ENCODE measurements at regions not wholly inside any gene's neighbourhood (a gene's known extent, or its start where the extent isn't known, plus 50 kb on each side); places are given as distances from the start of the nearest gene placed in this dataset.

GRCh38 chr10:3858051-3858845 lies 73.2 kb upstream of the KLF6 start:
- Histone ChIP-seq H3K36me3 (replicated peaks) (no peaks in the 10 kb centered on the region), H3K27me3 (ENCODE audit: low read depth) (no peaks in the 10 kb centered on the region), H3K9me3 (no peaks in the 10 kb centered on the region), H3K4me1 (no peaks in the 10 kb centered on the region), H3K4me3 (no peak overlapping the region)
- in situ Hi-C loops (cut with MboI; ENCODE audit: low sequenced_read_pairs), result no loop called here
- no peak for DNase-seq (ENCODE audit: low spot score in 2 of 2)

GRCh38 chr10:3857318-3857717 lies 72.3 kb upstream of the KLF6 start:
- no peak overlapping the region for H3K4me3 ChIP-seq
- DNase-seq (ENCODE audit: low spot score in 2 of 2), result no peak
- in situ Hi-C loops (cut with MboI; ENCODE audit: low sequenced_read_pairs), result no loop called here
- H3K27me3 ChIP-seq (ENCODE audit: low read depth), result no peaks in the 10 kb centered on the region
- H3K36me3 ChIP-seq (replicated peaks), result no peaks in the 10 kb centered on the region
- no peaks in the 10 kb centered on the region for H3K4me1 ChIP-seq
- no peaks in the 10 kb centered on the region for H3K9me3 ChIP-seq

GRCh38 chr10:3856593-3856992 lies 71.6 kb upstream of the KLF6 start:
- no peak overlapping the region for H3K4me3 ChIP-seq
- no peaks in the 10 kb centered on the region for H3K4me1 ChIP-seq
- in situ Hi-C loops (cut with MboI; ENCODE audit: low sequenced_read_pairs), result no loop called here

GRCh38 chr10:3853547-3854303 lies 68.7 kb upstream of the KLF6 start:
- H3K4me1 ChIP-seq, result no peaks in the 10 kb centered on the region
- DNase-seq (ENCODE audit: low spot score in 2 of 2), result no peak
- no peaks in the 10 kb centered on the region for H3K27me3 ChIP-seq (ENCODE audit: low read depth)
- no peaks in the 10 kb centered on the region for H3K36me3 ChIP-seq (replicated peaks)
- in situ Hi-C loops (cut with MboI; ENCODE audit: low sequenced_read_pairs), result no loop called here
- H3K4me3 ChIP-seq, result no peak overlapping the region
- H3K9me3 ChIP-seq, result no peaks in the 10 kb centered on the region

More at GRCh38 chr10:3856593-3856992, 71.6 kb upstream of the KLF6 start:
- no peaks in the 10 kb centered on the region for H3K27me3 ChIP-seq (ENCODE audit: low read depth)
- H3K36me3 ChIP-seq (replicated peaks), result no peaks in the 10 kb centered on the region
- DNase-seq (ENCODE audit: low spot score in 2 of 2), result no peak
- H3K9me3 ChIP-seq, result no peaks in the 10 kb centered on the region

GRCh38 chr10:3853016-3853415 lies 68.0 kb upstream of the KLF6 start:
- no peaks in the 10 kb centered on the region for H3K36me3 ChIP-seq (replicated peaks)
- H3K9me3 ChIP-seq, result no peaks in the 10 kb centered on the region
- in situ Hi-C loops (cut with MboI; ENCODE audit: low sequenced_read_pairs), result no loop called here
- no peak for DNase-seq (ENCODE audit: low spot score in 2 of 2)
- no peaks in the 10 kb centered on the region for H3K4me1 ChIP-seq
- H3K27me3 ChIP-seq (ENCODE audit: low read depth), result no peaks in the 10 kb centered on the region
- no peak overlapping the region for H3K4me3 ChIP-seq

- no peaks in the 10 kb centered on the region for H3K27me3 ChIP-seq (ENCODE audit: low read depth)
- no peaks in the 10 kb centered on the region for H3K4me1 ChIP-seq
- DNase-seq (ENCODE audit: low spot score in 2 of 2), result no peak
- in situ Hi-C loops (cut with MboI; ENCODE audit: low sequenced_read_pairs), result no loop called here
- H3K9me3 ChIP-seq, result no peaks in the 10 kb centered on the region
- H3K4me3 ChIP-seq, result no peak overlapping the region
- no peaks in the 10 kb centered on the region for H3K36me3 ChIP-seq (replicated peaks)
These were observed 67.3 kb upstream of the KLF6 start for GRCh38 chr10:3852147-3852904.

GRCh38 chr10:3850999-3851937 lies 66.3 kb upstream of the KLF6 start:
- Histone ChIP-seq H3K36me3 (replicated peaks) (no peaks in the 10 kb centered on the region), H3K4me1 (no peaks in the 10 kb centered on the region), H3K4me3 (no peak overlapping the region), H3K27me3 (ENCODE audit: low read depth) (no peaks in the 10 kb centered on the region), H3K9me3 (no peaks in the 10 kb centered on the region)
- no peak for DNase-seq (ENCODE audit: low spot score in 2 of 2)
- in situ Hi-C loops (cut with MboI; ENCODE audit: low sequenced_read_pairs), result no loop called here

- Histone ChIP-seq H3K4me1 (no peaks in the 10 kb centered on the region), H3K27me3 (ENCODE audit: low read depth) (no peaks in the 10 kb centered on the region), H3K4me3 (no peak overlapping the region), H3K36me3 (replicated peaks) (no peaks in the 10 kb centered on the region), H3K9me3 (no peaks in the 10 kb centered on the region)
- in situ Hi-C loops (cut with MboI; ENCODE audit: low sequenced_read_pairs), result no loop called here
- DNase-seq (ENCODE audit: low spot score in 2 of 2), result no peak
These were observed 64.0 kb upstream of the KLF6 start for GRCh38 chr10:3848775-3849635.

- in situ Hi-C loops (cut with MboI; ENCODE audit: low sequenced_read_pairs), result no loop called here
- no peaks in the 10 kb centered on the region for H3K9me3 ChIP-seq
- DNase-seq (ENCODE audit: low spot score in 2 of 2), result no peak
These were observed 63.2 kb upstream of the KLF6 start for GRCh38 chr10:3848005-3848774.

GRCh38 chr10:3846736-3847135 lies 61.7 kb upstream of the KLF6 start:
- Histone ChIP-seq H3K4me3 (no peak overlapping the region), H3K4me1 (no peaks in the 10 kb centered on the region), H3K27me3 (ENCODE audit: low read depth) (no peaks in the 10 kb centered on the region), H3K9me3 (no peaks in the 10 kb centered on the region), H3K36me3 (replicated peaks) (no peaks in the 10 kb centered on the region)
- DNase-seq (ENCODE audit: low spot score in 2 of 2), result no peak
- in situ Hi-C loops (cut with MboI; ENCODE audit: low sequenced_read_pairs), result no loop called here

More at GRCh38 chr10:3848005-3848774, 63.2 kb upstream of the KLF6 start:
- no peak overlapping the region for H3K4me3 ChIP-seq
- H3K36me3 ChIP-seq (replicated peaks), result no peaks in the 10 kb centered on the region
- no peaks in the 10 kb centered on the region for H3K4me1 ChIP-seq
- H3K27me3 ChIP-seq (ENCODE audit: low read depth), result no peaks in the 10 kb centered on the region

GRCh38 chr10:3844491-3845025 lies 59.5 kb upstream of the KLF6 start:
- Histone ChIP-seq H3K4me3 (no peak overlapping the region), H3K27me3 (ENCODE audit: low read depth) (no peaks in the 10 kb centered on the region), H3K4me1 (no peaks in the 10 kb centered on the region), H3K9me3 (no peaks in the 10 kb centered on the region), H3K36me3 (replicated peaks) (no peaks in the 10 kb centered on the region)
- in situ Hi-C loops (cut with MboI; ENCODE audit: low sequenced_read_pairs), result no loop called here
- DNase-seq (ENCODE audit: low spot score in 2 of 2), result no peak

All from HAP-1 (cell line).